GM18517 (cell line): ENCODE measurements at regions not wholly inside any gene's neighbourhood (a gene's known extent, or its start where the extent isn't known, plus 50 kb on each side); places are given as distances from the start of the nearest gene placed in this dataset.

Experiments
- ATAC-seq: cut with Tn5 transposase; IDR thresholded peaks from one replicate; pipeline ENCODE4 v1.9.1; 2021; ENCODE audit warnings: mild to moderate bottlenecking, moderate library complexity; ENCODE audit not compliant: unreplicated experiment

DNA sequence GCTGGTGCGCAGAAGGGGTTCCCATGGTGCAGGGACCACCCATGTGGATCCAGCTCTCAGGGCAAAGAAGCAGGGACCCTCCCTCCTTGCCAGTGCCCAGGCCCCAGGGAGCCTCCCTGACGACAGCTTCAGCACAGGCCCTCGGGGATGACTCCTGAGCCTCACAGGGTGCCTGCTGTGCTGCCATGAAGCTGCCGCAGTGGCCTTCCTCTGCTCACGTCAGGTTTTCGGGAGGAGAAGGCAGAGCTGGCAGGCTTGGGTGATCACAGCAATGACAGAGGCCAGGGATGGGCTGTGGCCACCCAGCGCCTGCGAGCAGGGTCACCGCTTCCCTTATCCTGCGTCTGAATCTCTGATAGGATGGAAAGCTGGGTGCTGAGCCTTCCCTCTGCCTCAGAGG, 276.2 kb downstream of the BRD1 start:
- ATAC-seq: no peak

GRCh38 chr22:49550766-49551362, 276.8 kb downstream of the BRD1 start:
- ATAC-seq: no peak

GRCh38 chr22:49550141-49550430, 277.6 kb downstream of the BRD1 start:
- no peak for ATAC-seq

- no peak for ATAC-seq
These were observed 278.2 kb downstream of the BRD1 start for GRCh38 chr22:49549256-49550140.

DNA sequence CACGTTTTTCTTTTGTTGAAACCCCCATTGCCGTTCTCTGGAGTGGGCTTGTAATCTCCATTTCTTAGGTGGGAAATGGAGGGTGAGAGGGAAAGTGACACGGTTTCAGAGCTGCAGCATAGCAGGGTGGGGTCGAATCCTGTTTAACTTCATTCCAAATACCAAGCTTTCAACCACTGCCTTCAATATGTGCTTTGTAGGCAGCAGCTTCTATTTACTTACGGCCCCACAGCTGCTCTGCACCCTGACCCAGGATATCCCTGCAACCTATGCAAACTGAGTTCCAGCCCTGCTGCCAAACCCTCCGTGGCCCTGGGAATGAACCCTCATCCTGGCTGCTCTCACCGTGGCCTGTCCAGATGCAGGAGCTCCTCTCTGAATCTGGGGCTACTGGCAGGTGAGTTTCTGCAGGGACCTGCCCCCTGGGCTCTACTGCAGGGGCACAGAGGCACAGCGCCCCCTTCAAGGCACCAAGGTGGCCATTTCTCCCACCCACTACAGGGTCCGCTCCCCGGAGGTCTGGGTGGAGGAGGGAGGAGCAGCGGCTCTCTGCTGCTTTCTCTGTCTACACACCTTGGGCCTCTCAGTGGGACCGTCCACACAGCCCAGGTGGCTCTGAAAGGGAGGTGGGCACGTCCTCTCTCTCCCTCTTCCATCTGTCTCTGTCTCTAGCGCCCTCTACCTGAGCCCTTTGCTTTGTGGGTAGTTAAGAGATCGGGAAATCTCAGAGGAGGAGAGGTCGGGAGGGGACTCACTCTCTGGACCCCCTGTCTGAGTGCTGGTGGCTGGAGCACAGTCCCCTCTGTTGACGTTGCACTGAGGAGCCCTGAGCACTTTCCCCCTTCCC, 279.1 kb downstream of the BRD1 start:
- ATAC-seq: no peak

DNA sequence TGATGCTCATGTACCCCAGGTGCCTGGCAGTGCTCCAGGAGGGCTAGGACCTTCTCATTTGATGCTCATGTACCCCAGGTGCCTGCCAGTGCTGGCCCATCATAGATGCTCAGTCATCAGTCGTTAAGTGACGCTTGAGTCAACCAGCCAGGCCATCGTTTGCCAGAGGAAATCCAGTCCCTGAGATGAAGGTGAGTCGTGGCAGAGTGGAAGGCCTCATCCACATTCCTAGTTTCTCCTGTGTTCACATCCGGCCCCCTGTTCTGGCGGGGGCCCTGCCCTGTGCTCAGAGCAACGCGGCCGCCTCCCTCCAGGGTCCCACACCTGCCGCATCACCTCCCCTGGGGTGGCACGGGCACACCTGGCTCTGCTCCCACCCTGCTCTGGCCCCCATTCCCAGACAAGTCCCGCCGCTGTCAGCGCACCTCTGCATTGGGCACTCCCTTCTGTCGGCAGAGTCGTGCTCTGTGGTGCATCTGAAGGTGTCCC, 279.9 kb downstream of the BRD1 start:
- no peak for ATAC-seq

GRCh38 chr22:49546811-49547585, 280.7 kb downstream of the BRD1 start:
- no peak for ATAC-seq

GRCh38 chr22:49545606-49546005, 282.1 kb downstream of the BRD1 start:
- no peak for ATAC-seq

DNA sequence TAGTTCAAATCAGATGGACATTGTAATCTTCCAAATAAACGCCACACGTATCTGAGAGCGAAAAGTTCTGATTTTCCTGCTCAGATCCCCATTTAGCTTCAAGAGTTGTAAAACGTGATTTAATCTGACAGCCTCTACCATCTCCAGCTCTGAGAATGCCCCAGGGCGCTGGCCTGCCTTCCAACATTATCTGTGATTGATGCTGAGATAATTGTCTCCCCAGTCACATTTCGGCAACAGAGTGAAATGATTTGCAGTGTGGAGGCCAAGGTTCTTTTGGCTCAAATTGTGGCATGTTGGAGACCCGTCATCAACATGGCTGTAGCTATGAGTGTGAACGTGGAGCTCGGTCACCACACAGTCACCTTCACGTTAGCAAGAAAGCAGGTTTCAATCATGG, 283.4 kb downstream of the BRD1 start:
- ATAC-seq: no peak

- no peak for ATAC-seq
These were observed 283.8 kb downstream of the BRD1 start for GRCh38 chr22:49543876-49544275.

- ATAC-seq: no peak
These were observed 285.9 kb downstream of the BRD1 start for GRCh38 chr22:49541693-49542230.

DNA sequence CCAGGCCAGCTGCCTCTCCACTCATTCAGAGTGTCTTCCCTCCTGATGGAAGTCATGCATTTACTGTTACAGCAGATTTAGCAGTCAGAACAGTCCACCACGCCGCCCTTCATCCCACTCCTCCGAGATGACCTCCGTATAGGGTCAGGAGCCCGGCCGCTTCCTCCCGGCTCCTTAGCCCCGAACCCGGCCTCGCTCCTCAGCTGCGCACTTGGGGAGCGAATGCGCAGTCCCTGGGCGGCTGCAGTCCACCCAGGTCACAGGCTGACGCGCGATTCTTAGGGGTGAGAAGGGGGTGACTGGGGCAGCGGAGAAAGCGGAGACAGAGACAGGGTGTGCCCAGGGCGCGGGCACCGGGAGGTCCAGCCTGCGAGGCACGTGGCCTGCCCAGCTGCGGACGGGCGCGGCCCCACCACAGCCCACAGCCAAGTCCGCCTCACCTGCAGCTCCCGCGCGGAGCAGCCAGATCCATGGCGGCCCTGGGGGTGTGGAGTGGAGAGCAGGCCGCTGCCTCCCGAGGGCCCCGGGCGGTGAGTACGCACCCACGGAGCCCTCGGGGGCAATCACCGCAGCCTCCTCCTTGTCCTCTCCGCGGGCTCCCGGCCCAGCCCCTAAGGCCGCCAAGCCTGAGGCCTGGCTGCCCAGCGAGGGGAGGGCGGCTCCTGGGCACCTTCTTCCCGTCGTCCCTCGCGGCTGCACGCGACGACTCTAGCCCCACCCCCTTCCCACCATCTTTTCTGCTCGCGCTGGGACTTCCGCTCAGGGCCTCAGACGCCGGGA, 286.6 kb downstream of the BRD1 start:
- no peak for ATAC-seq

DNA sequence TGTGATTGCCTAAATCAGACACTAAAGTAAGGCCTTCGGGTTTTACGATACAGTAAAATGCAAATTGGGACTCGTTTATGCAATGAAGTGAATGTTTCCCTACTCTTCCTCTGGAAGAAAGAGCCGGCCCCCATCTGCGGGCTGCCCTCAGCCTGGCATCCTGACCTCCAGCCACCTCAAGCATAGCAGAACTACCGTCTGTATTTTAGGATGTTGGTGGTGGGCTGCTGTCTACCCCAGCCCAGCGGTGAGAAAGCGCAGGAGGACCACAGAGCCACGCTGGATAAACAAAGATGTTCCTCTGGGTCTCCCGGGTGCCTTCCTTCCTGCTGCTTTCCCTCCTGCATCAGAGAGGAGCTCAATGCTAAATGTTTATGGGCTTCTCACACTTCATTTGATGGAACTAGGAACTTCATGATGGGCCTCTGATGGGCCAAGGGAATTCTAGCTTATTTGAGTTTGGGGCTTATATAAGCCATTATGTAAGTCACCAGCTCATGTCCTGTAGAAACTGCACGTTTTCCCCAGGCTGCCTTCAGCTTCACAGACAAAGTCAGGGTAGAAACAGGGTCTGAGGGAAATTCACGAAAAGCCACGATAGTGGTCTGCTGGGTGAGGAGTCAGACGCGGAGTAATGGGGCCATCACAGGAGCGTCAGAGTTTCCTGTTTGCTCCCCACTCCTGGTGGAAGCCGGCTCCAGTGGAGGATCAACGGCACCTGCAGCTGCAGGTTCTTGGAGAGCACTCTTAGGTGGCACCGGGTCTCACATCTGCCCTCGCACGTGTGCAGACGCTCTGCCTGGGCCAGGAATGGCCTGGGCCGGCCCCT, 287.4 kb downstream of the BRD1 start:
- no peak for ATAC-seq

DNA sequence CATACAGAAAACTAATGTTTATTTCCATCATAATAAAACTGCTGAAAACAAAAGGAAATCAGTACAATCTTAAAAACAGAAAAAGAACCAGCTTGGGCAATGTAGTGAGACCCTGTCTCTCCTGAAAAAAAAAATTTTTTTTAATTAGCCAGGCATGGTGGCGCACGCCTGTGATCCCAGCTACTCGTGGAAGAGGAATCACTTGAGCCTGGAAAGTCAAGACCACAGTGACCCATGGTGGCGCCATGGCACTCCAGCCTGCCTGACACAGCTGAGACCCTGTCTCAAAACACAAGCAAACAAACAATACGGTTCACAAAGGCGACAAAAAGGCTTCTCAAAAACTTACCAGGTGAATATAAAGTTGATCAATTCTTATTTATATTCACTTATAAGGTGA, 289.7 kb downstream of the BRD1 start:
- no peak for ATAC-seq

DNA sequence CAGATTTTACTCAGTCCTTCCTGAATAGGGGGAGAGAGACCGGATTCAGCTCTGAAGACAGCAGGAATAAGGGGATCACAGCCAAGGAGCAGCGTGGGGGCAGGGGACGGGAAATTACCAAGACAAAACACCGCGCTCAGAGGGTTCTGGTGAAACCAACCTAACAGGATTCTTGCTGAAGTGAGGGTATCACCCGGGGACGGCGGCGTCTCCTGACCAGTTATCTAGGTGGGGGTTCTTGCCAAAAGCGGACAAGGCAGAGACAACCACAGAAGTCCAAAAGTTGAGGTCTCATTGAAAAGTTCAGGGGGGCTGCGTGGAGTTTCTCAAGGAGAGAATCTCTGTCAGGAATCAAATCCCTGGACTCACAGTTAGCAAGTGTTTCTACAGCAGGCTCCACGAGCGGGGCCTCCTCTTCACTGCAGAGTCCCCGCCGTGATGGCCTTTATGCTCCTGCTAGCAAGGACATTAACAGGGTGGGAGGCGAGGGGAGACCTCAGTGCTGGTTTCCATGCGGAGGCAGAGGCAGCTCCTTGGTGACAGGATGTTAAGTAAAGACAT, 291.0 kb downstream of the BRD1 start:
- no peak for ATAC-seq

DNA sequence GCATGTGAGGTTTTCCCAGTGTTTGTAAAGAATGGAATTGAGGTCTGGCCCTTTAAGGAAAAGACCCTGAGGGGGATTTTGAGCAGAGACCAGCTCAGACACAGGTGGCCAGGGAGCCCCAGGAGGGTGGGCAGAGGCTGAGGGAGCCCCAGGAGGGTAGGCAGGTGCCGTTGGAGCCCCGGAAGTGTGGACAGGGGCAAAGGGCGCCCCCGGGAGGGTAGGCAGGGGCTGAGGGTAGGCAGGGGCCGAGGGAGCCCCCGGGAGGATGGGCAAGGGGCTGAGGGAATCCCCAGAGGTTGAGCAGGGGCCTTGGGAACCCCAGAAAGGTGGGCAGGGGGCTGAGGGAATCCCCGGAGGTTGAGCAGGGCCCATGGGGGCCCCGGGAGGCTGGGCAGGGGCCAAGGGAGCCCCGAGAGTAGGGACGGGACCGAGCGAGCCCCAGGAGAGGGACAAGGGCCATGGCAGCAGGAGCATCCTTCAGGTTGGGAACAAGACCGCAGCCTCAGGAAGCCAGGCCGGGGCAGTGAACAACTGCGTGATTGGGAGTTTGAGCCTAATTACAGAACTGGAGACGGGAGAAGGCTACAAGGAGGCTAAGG, 292.0 kb downstream of the BRD1 start:
- ATAC-seq: no peak

DNA sequence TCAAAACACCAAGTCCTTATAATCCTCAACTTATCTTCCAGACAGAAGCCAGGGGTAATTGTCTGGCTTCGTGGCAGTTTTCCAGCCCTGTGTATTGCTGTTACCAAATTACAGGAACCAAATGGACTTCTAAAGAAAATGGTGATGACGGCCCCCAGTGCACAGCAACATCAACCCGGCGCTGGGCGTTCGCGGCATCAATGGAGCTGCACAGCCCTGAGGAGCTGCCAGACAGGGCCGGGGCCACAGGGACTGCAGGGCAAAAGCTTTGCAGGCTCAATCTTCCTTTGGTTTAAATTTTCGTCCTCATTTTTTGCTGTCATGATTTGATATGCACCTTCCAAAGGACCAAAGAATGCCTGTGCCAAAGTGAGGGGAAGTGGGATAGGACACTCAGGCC, 292.5 kb downstream of the BRD1 start:
- no peak for ATAC-seq

GRCh38 chr22:49534386-49534785, 293.3 kb downstream of the BRD1 start:
- ATAC-seq: no peak
